ENCODE measurements at regions not wholly inside any gene's neighbourhood (a gene's known extent, or its start where the extent isn't known, plus 50 kb on each side); places are given as distances from the start of the nearest gene placed in this dataset.

- Histone ChIP-seq H3K4me3 (no peak overlapping the region), H3K9me3 (no peaks in the 10 kb centered on the region), H3K27me3 (replicated peaks; ENCODE audit: insufficient read depth) (no peaks in the 10 kb centered on the region), H3K36me3 (no peaks in the 10 kb centered on the region), H3K27ac (no peak overlapping the region), H3K4me1 (replicated peaks) (no peaks in the 10 kb centered on the region)
- 27% methylated on average over 5 of the region's 5 CpGs for WGBS
- peak; percentile 40 for DNase-seq (ENCODE audit: low spot score)
- TF ChIP-seq POLR2AphosphoS5 (IDR thresholded peaks at IDR 0.05) (peak; percentile 56), CTCF (IDR thresholded peaks at IDR 0.05) (no peak), POLR2A (IDR thresholded peaks at IDR 0.05) (no peak)
- intact Hi-C loops (cut with DNase I): no loop called here
Observed at GRCh38 chr11:128061281-128061871, 526.0 kb downstream of the ETS1 start.

GRCh38 chr11:128058580-128059208, 528.7 kb downstream of the ETS1 start:
- H3K36me3 ChIP-seq: no peaks in the 10 kb centered on the region
- WGBS: 97% methylated on average over 5 of the region's 5 CpGs
- no peaks in the 10 kb centered on the region for H3K4me1 ChIP-seq (replicated peaks)
- TF ChIP-seq CTCF (IDR thresholded peaks at IDR 0.05): no peak
- TF ChIP-seq POLR2A (IDR thresholded peaks at IDR 0.05): no peak
- TF ChIP-seq POLR2AphosphoS5 (IDR thresholded peaks at IDR 0.05): no peak
- no peak for DNase-seq (ENCODE audit: low spot score)
- H3K9me3 ChIP-seq: no peaks in the 10 kb centered on the region
- no peak overlapping the region for H3K27ac ChIP-seq
- intact Hi-C loops (cut with DNase I): no loop called here
- H3K27me3 ChIP-seq (replicated peaks; ENCODE audit: insufficient read depth): no peaks in the 10 kb centered on the region
- H3K4me3 ChIP-seq: no peak overlapping the region

GRCh38 chr11:128057786-128058395, 529.5 kb downstream of the ETS1 start:
- Histone ChIP-seq H3K4me1 (replicated peaks) (no peaks in the 10 kb centered on the region), H3K36me3 (no peaks in the 10 kb centered on the region), H3K9me3 (no peaks in the 10 kb centered on the region), H3K4me3 (no peak overlapping the region), H3K27ac (no peak overlapping the region), H3K27me3 (replicated peaks; ENCODE audit: insufficient read depth) (no peaks in the 10 kb centered on the region)
- 51% methylated on average over 6 of the region's 6 CpGs for WGBS
- intact Hi-C loops (cut with DNase I): no loop called here
- DNase-seq (ENCODE audit: low spot score): no peak
- TF ChIP-seq CTCF (IDR thresholded peaks at IDR 0.05): no peak
- TF ChIP-seq POLR2AphosphoS5 (IDR thresholded peaks at IDR 0.05): no peak
- TF ChIP-seq POLR2A (IDR thresholded peaks at IDR 0.05): no peak

GRCh38 chr11:128055576-128056217, 531.7 kb downstream of the ETS1 start:
- no peak overlapping the region for H3K27ac ChIP-seq
- H3K4me3 ChIP-seq: no peak overlapping the region
- TF ChIP-seq POLR2AphosphoS5 (IDR thresholded peaks at IDR 0.05): no peak
- TF ChIP-seq POLR2A (IDR thresholded peaks at IDR 0.05): no peak
- no peak for TF ChIP-seq CTCF (IDR thresholded peaks at IDR 0.05)
- H3K9me3 ChIP-seq: no peaks in the 10 kb centered on the region
- no peaks in the 10 kb centered on the region for H3K36me3 ChIP-seq
- DNase-seq (ENCODE audit: low spot score): no peak
- intact Hi-C loops (cut with DNase I): no loop called here
- 58% methylated on average over 3 of the region's 3 CpGs for WGBS
- no peaks in the 10 kb centered on the region for H3K27me3 ChIP-seq (replicated peaks; ENCODE audit: insufficient read depth)
- H3K4me1 ChIP-seq (replicated peaks): no peaks in the 10 kb centered on the region

Measured in prostate gland (tissue), 2 donors.